ENCODE measurements at regions not wholly inside any gene's neighbourhood (a gene's known extent, or its start where the extent isn't known, plus 50 kb on each side); places are given as distances from the start of the nearest gene placed in this dataset.

GRCh38 chr10:111525696-111526095 lies 448.9 kb downstream of the ADRA2A start:
- no peak overlapping the region for H3K4me3 ChIP-seq
- no peaks in the 10 kb centered on the region for H3K9me3 ChIP-seq
- no peak overlapping the region for H3K27ac ChIP-seq
- no peaks in the 10 kb centered on the region for H3K27me3 ChIP-seq (ENCODE audit: insufficient read depth in 3 of 3, low read length in 2 of 3)
- TF ChIP-seq, protein P1, sequence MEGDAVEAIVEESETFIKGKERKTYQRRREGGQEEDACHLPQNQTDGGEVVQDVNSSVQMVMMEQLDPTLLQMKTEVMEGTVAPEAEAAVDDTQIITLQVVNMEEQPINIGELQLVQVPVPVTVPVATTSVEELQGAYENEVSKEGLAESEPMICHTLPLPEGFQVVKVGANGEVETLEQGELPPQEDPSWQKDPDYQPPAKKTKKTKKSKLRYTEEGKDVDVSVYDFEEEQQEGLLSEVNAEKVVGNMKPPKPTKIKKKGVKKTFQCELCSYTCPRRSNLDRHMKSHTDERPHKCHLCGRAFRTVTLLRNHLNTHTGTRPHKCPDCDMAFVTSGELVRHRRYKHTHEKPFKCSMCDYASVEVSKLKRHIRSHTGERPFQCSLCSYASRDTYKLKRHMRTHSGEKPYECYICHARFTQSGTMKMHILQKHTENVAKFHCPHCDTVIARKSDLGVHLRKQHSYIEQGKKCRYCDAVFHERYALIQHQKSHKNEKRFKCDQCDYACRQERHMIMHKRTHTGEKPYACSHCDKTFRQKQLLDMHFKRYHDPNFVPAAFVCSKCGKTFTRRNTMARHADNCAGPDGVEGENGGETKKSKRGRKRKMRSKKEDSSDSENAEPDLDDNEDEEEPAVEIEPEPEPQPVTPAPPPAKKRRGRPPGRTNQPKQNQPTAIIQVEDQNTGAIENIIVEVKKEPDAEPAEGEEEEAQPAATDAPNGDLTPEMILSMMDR (IDR thresholded peaks at IDR 0.05), result no peak
- no peaks in the 10 kb centered on the region for H3K36me3 ChIP-seq (ENCODE audit: insufficient read depth in 1 of 2, low read depth in 1 of 2)
- intact Hi-C loops (cut with DNase I), result no loop called here
- ATAC-seq, result no peak
- DNase-seq, result no peak
- no peaks in the 10 kb centered on the region for H3K4me1 ChIP-seq

GRCh38 chr10:111531690-111532089 lies 454.9 kb downstream of the ADRA2A start:
- Histone ChIP-seq H3K27me3 (ENCODE audit: insufficient read depth in 3 of 3, low read length in 2 of 3) (no peaks in the 10 kb centered on the region), H3K9me3 (no peaks in the 10 kb centered on the region), H3K36me3 (ENCODE audit: insufficient read depth in 1 of 2, low read depth in 1 of 2) (no peaks in the 10 kb centered on the region), H3K27ac (no peak overlapping the region), H3K4me3 (no peak overlapping the region), H3K4me1 (no peaks in the 10 kb centered on the region)
- intact Hi-C loops (cut with DNase I), result no loop called here
- no peak for ATAC-seq
- WGBS, 3 donors, result 43 to 52% (median 52%) methylated on average over 2 of the region's 2 CpGs
- DNase-seq, result no peak
- TF ChIP-seq, protein P1 (IDR thresholded peaks at IDR 0.05), result no peak

DNA sequence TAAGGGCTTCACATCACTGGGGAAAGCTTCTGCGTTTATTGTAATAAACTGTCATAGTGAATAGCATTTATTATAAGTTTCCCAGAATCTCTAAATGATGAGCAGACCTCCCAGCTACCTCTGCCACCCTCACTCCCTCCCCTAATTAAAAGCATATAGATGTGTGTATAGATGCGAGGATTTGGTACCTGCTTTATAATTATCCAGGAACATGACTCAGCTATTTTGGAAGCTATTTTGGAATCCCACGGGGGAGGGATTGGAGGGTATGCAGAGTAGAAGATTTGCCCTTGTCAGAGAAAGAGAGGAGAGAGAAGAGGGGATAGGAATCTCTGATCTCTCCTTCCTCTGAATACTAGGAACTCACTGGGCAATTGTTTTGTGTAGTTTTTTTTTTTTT lies 455.3 kb downstream of the ADRA2A start:
- DNase-seq, result no peak
- no peaks in the 10 kb centered on the region for H3K36me3 ChIP-seq (ENCODE audit: insufficient read depth in 1 of 2, low read depth in 1 of 2)
- intact Hi-C loops (cut with DNase I), result no loop called here
- no peaks in the 10 kb centered on the region for H3K27me3 ChIP-seq (ENCODE audit: insufficient read depth in 3 of 3, low read length in 2 of 3)
- no peak overlapping the region for H3K4me3 ChIP-seq
- TF ChIP-seq, protein P1 (IDR thresholded peaks at IDR 0.05), result no peak
- H3K27ac ChIP-seq, result no peak overlapping the region
- H3K4me1 ChIP-seq, result no peaks in the 10 kb centered on the region
- 69 to 84% (median 77%) methylated on average over 3 of the region's 3 CpGs for WGBS, 3 donors
- H3K9me3 ChIP-seq, result no peaks in the 10 kb centered on the region
- no peak for ATAC-seq

GRCh38 chr10:111539246-111539645 lies 462.4 kb downstream of the ADRA2A start:
- H3K4me3 ChIP-seq, result no peak overlapping the region
- ATAC-seq, result no peak
- TF ChIP-seq, protein P1 (IDR thresholded peaks at IDR 0.05), result no peak
- intact Hi-C loops (cut with DNase I), result no loop called here
- H3K9me3 ChIP-seq, result no peaks in the 10 kb centered on the region
- no peak overlapping the region for H3K27ac ChIP-seq
- no peaks in the 10 kb centered on the region for H3K36me3 ChIP-seq (ENCODE audit: insufficient read depth in 1 of 2, low read depth in 1 of 2)
- DNase-seq, result no peak
- H3K4me1 ChIP-seq, result no peaks in the 10 kb centered on the region
- no peaks in the 10 kb centered on the region for H3K27me3 ChIP-seq (ENCODE audit: insufficient read depth in 3 of 3, low read length in 2 of 3)
- WGBS, 3 donors, result 46 to 67% (median 55%) methylated on average over 2 of the region's 2 CpGs

- no peaks in the 10 kb centered on the region for H3K9me3 ChIP-seq
- intact Hi-C loops (cut with DNase I), result no loop called here
- ATAC-seq (no peak), DNase-seq (no peak)
- H3K27me3 ChIP-seq (ENCODE audit: insufficient read depth in 3 of 3, low read length in 2 of 3), result no peaks in the 10 kb centered on the region
- TF ChIP-seq, protein P1 (IDR thresholded peaks at IDR 0.05), result no peak
- WGBS, 3 donors, result 70 to 81% (median 71%) methylated on average over 2 of the region's 2 CpGs
- no peaks in the 10 kb centered on the region for H3K36me3 ChIP-seq (ENCODE audit: insufficient read depth in 1 of 2, low read depth in 1 of 2)
- no peak overlapping the region for H3K4me3 ChIP-seq
- H3K4me1 ChIP-seq, result no peaks in the 10 kb centered on the region
- H3K27ac ChIP-seq, result no peak overlapping the region
These were observed 467.0 kb downstream of the ADRA2A start for GRCh38 chr10:111543854-111544253.
